Psoas muscle (tissue), 7 donors: ENCODE measurements at regions not wholly inside any gene's neighbourhood (a gene's known extent, or its start where the extent isn't known, plus 50 kb on each side); places are given as distances from the start of the nearest gene placed in this dataset.

ENCODE experiments used
- ATAC-seq, 4 donors: fragments of 200-7000 bp; cut with Tn5 transposase; one replicate each; pipeline ENCODE4 v1.9.1; 2020; ENCODE audit warnings: moderate library complexity in 3 of 4, mild to moderate bottlenecking in 2 of 4
- DNase-seq, 2 donors: peaks; one replicate each; pipeline ENCODE4 v3.0.0-alpha.2; 2020
- H3K27ac ChIP-seq: fragments of 200-600 bp; one replicate; pipeline ENCODE4 v1.8.0; 2022
- H3K27me3 ChIP-seq, 3 donors: fragments of 200-600 bp in 1 of 3; one replicate each; pipeline versions ENCODE4 v1.6.1 to v1.8.0; 2013 to 2022; ENCODE audit warnings: low read length in 2 of 3, mild to moderate bottlenecking in 2 of 3, moderate library complexity in 1 of 3; ENCODE audit not compliant: insufficient read depth in 3 of 3
- H3K36me3 ChIP-seq, 2 donors: fragments of 200-600 bp in 1 of 2; one replicate each; pipeline versions ENCODE4 v1.6.1 to v1.8.0; 2013 to 2022; ENCODE audit warnings: low read depth in 1 of 2, mild to moderate bottlenecking in 1 of 2, moderate library complexity in 1 of 2; ENCODE audit not compliant: insufficient read depth in 1 of 2
- H3K4me1 ChIP-seq: fragments of 200-600 bp; one replicate; pipeline ENCODE4 v1.8.0; 2022
- H3K4me3 ChIP-seq: fragments of 200-600 bp; one replicate; pipeline ENCODE4 v1.8.0; 2022; ENCODE audit warnings: mild to moderate bottlenecking
- H3K9me3 ChIP-seq: fragments of 200-600 bp; one replicate; pipeline ENCODE4 v1.8.0; 2022
- CTCF ChIP-seq: fragments of 200-600 bp; IDR thresholded peaks from one replicate; pipeline ENCODE4 v1.8.0; 2022; ENCODE audit warnings: antibody characterized with exemption
- WGBS, 3 donors: extraction: QIAGEN DNeasy Blood & Tissue Kit; methylation state at CpG; one replicate each; pipeline versions ENCODE4 v1.1.6 to v1.1.7; 2013; 5-methylcytosine and 5-hydroxymethylcytosine counted together
- intact Hi-C, 2 donors: fragments of 100-400 bp; cut with DNase I; formaldehyde crosslinking; loops; one replicate each; pipeline versions ENCODE4 v1.11.0 to v1.14.2; 2022
- donor health status: healthy with polysubstance abuse.
- donor health status: DM: no; HTN: no; CAD: no; lungs with moderate emphysema.
- donor health status: Bipolar disorder and iron deficiency.
- donor health status: healthy.
- donor health status: DM: yes; HTN: yes; CAD: no.
- donor health status: DM: no; HTN: no; CAD: no.
- donor health status: DM: yes; HTN: yes; CAD: no.

- Histone ChIP-seq H3K4me1 (peaks cover 21% of the 10 kb centered on the region), H3K27ac (no peak overlapping the region), H3K9me3 (no peaks in the 10 kb centered on the region), H3K27me3 (no peaks in the 10 kb centered on the region), H3K36me3 (no peaks in the 10 kb centered on the region), H3K4me3 (no peak overlapping the region)
- DNase-seq (no peak), ATAC-seq (no peak)
- intact Hi-C loops, result loop anchor here in 1 of 2 donors (10.0 kb wide), 3 partner anchors 224 to 306 kb away; no protein-coding TSS in a partner anchor
- TF ChIP-seq CTCF, result no peak
- WGBS, 3 donors, result 82 to 93% (median 84%) methylated on average over 5 of the region's 5 CpGs
Observed at GRCh38 chr3:194009019-194009418, 126.9 kb upstream of the HES1 start.

- Histone ChIP-seq H3K4me3 (no peak overlapping the region), H3K36me3 (no peaks in the 10 kb centered on the region), H3K9me3 (no peaks in the 10 kb centered on the region), H3K27ac (no peak overlapping the region), H3K27me3 (no peaks in the 10 kb centered on the region), H3K4me1 (peaks cover 13% of the 10 kb centered on the region)
- WGBS, 3 donors, result 32 to 57% (median 33%) methylated on average over 4 of the region's 4 CpGs
- intact Hi-C loops, result loop anchor here in 1 of 2 donors (10.0 kb wide), 3 partner anchors 225 to 305 kb away; no protein-coding TSS in a partner anchor
- DNase-seq (no peak), ATAC-seq (peak; percentile 85 to 94 (median 88))
- TF ChIP-seq CTCF, result peak; percentile 24
Observed at GRCh38 chr3:194009892-194010533, 125.9 kb upstream of the HES1 start.

- 83 to 92% (median 88%) methylated on average over 3 of the region's 3 CpGs for WGBS, 3 donors
- DNase-seq (no peak), ATAC-seq (no peak)
- intact Hi-C loops, result no loop called here
- Histone ChIP-seq H3K9me3 (no peaks in the 10 kb centered on the region), H3K27ac (no peak overlapping the region), H3K4me1 (peaks cover 5% of the 10 kb centered on the region), H3K27me3 (no peaks in the 10 kb centered on the region), H3K36me3 (no peaks in the 10 kb centered on the region), H3K4me3 (no peak overlapping the region)
- TF ChIP-seq CTCF, result no peak
Observed at GRCh38 chr3:194011807-194012206, 124.1 kb upstream of the HES1 start.

GRCh38 chr3:194013928-194014327 is 122.0 kb upstream of the HES1 start:
- H3K9me3 ChIP-seq, result no peaks in the 10 kb centered on the region
- no peaks in the 10 kb centered on the region for H3K36me3 ChIP-seq
- H3K4me1 ChIP-seq, result peaks cover 5% of the 10 kb centered on the region
- no peak for TF ChIP-seq CTCF
- no peaks in the 10 kb centered on the region for H3K27me3 ChIP-seq
- no peak overlapping the region for H3K27ac ChIP-seq
- H3K4me3 ChIP-seq, result no peak overlapping the region
- WGBS, 3 donors, result 95 to 97% (median 95%) methylated on average over 4 of the region's 4 CpGs
- DNase-seq (no peak), ATAC-seq (no peak)
- intact Hi-C loops, result no loop called here

- H3K9me3 ChIP-seq, result no peaks in the 10 kb centered on the region
- intact Hi-C loops, result no loop called here
- no peaks in the 10 kb centered on the region for H3K36me3 ChIP-seq
- 30 to 35% (median 31%) methylated on average over 4 of the region's 4 CpGs for WGBS, 3 donors
- H3K4me1 ChIP-seq, result peaks cover 3% of the 10 kb centered on the region
- TF ChIP-seq CTCF, result no peak
- ATAC-seq (no peak), DNase-seq (no peak)
- no peak overlapping the region for H3K27ac ChIP-seq
- H3K4me3 ChIP-seq, result no peak overlapping the region
- H3K27me3 ChIP-seq, result no peaks in the 10 kb centered on the region
Observed at GRCh38 chr3:194014756-194015155, 121.2 kb upstream of the HES1 start.
